Activated CD8-positive, alpha-beta T cell treated with anti-CD3 and anti-CD28 coated beads for 36 hours (primary cell): ENCODE measurements at regions not wholly inside any gene's neighbourhood (a gene's known extent, or its start where the extent isn't known, plus 50 kb on each side); places are given as distances from the start of the nearest gene placed in this dataset.

ENCODE experiments used
- ATAC-seq: fragments of 200-7000 bp; cut with Tn5 transposase; one replicate; pipeline ENCODE4 v1.10.0; 2021; ENCODE audit warnings: mild to moderate bottlenecking, moderate library complexity
- CTCF ChIA-PET: fragments of 350-600 bp; sonication (Branson Sonifier 250); formaldehyde crosslinking; loops from one replicate; lab custom pipeline; 2021; ENCODE audit warnings: antibody characterized with exemption; lab: Charles Lee
- POLR2A ChIA-PET: fragments of 350-600 bp; sonication (Branson Sonifier 250); formaldehyde crosslinking; loops from one replicate; lab custom pipeline; 2021; ENCODE audit warnings: antibody characterized with exemption; lab: Charles Lee
- DNase-seq: peaks from one replicate; pipeline ENCODE4 v3.0.0-alpha.2; 2020
- H3K27ac Mint-ChIP-seq: one replicate; pipeline ENCODE4 v1.8.0; 2021; ENCODE audit warnings: mild to moderate bottlenecking, mixed read lengths
- H3K27me3 Mint-ChIP-seq: one replicate; pipeline ENCODE4 v1.8.0; 2021; ENCODE audit warnings: mixed read lengths
- H3K36me3 Mint-ChIP-seq: one replicate; pipeline ENCODE4 v1.8.0; 2021; ENCODE audit warnings: low read depth, mixed read lengths
- H3K4me1 Mint-ChIP-seq: one replicate; pipeline ENCODE4 v1.8.0; 2021; ENCODE audit warnings: low read depth, mixed read lengths
- H3K4me3 Mint-ChIP-seq: one replicate; pipeline ENCODE4 v1.8.0; 2021; ENCODE audit warnings: mild to moderate bottlenecking, moderate library complexity, mixed read lengths
- H3K9me3 Mint-ChIP-seq: one replicate; pipeline ENCODE4 v1.8.0; 2021; ENCODE audit warnings: mixed read lengths
- CTCF ChIP-seq: fragments of 200-600 bp; IDR thresholded peaks from one replicate; pipeline ENCODE4 v1.8.0; 2022; ENCODE audit warnings: antibody characterized with exemption, mild to moderate bottlenecking
- intact Hi-C: fragments of 100-400 bp; cut with micrococcal nuclease; formaldehyde crosslinking; loops from one replicate; pipeline ENCODE4 v1.10.0; 2022

- no peak overlapping the region for H3K4me3 Mint-ChIP-seq
- no peaks in the 10 kb centered on the region for H3K9me3 Mint-ChIP-seq
- intact Hi-C loops, result no loop called here
- ChIA-PET POLR2A (no interaction called here), CTCF (interaction anchor here (1.5 kb wide), 1 partner anchor 101 kb away, joined by 5 read pairs; no protein-coding TSS in a partner anchor)
- no peaks in the 10 kb centered on the region for H3K36me3 Mint-ChIP-seq
- peaks cover 7% of the 10 kb centered on the region for H3K27me3 Mint-ChIP-seq
- ATAC-seq (no peak), DNase-seq (no peak)
- H3K27ac Mint-ChIP-seq, result no peak overlapping the region
- H3K4me1 Mint-ChIP-seq, result no peaks in the 10 kb centered on the region
- TF ChIP-seq CTCF, result no peak
Measured at GRCh38 chr7:94294471-94295131, 100.1 kb upstream of the COL1A2 start.

- Mint-ChIP-seq H3K4me3 (no peak overlapping the region), H3K27me3 (peaks cover 7% of the 10 kb centered on the region), H3K27ac (no peak overlapping the region), H3K36me3 (no peaks in the 10 kb centered on the region), H3K9me3 (no peaks in the 10 kb centered on the region), H3K4me1 (no peaks in the 10 kb centered on the region)
- DNase-seq (no peak), ATAC-seq (no peak)
- ChIA-PET CTCF (interaction anchor here (1.5 kb wide), 1 partner anchor 100 kb away, joined by 5 read pairs; no protein-coding TSS in a partner anchor), POLR2A (interaction anchor here (1.0 kb wide), 1 partner anchor 8 kb away, joined by 3 read pairs; no protein-coding TSS in a partner anchor)
- no peak for TF ChIP-seq CTCF
- intact Hi-C loops, result no loop called here
Measured at GRCh38 chr7:94295850-94296249, 98.8 kb upstream of the COL1A2 start.

- Mint-ChIP-seq H3K4me3 (no peak overlapping the region), H3K36me3 (no peaks in the 10 kb centered on the region), H3K4me1 (no peaks in the 10 kb centered on the region), H3K9me3 (no peaks in the 10 kb centered on the region), H3K27me3 (peaks cover 3% of the 10 kb centered on the region), H3K27ac (no peak overlapping the region)
- DNase-seq (no peak), ATAC-seq (no peak)
- POLR2A ChIA-PET, result no interaction called here
- CTCF ChIA-PET, result no interaction called here
- no peak for TF ChIP-seq CTCF
- intact Hi-C loops, result no loop called here
Measured at GRCh38 chr7:94296881-94297280, 97.8 kb upstream of the COL1A2 start.

- Mint-ChIP-seq H3K4me3 (no peak overlapping the region), H3K36me3 (no peaks in the 10 kb centered on the region), H3K27ac (no peak overlapping the region), H3K27me3 (peaks cover 3% of the 10 kb centered on the region), H3K4me1 (no peaks in the 10 kb centered on the region), H3K9me3 (no peaks in the 10 kb centered on the region)
- ChIA-PET POLR2A (no interaction called here), CTCF (no interaction called here)
- DNase-seq (no peak), ATAC-seq (no peak)
- no peak for TF ChIP-seq CTCF
- intact Hi-C loops, result no loop called here
Measured at GRCh38 chr7:94297397-94297838, 97.3 kb upstream of the COL1A2 start.

- Mint-ChIP-seq H3K36me3 (no peaks in the 10 kb centered on the region), H3K9me3 (no peaks in the 10 kb centered on the region), H3K27ac (no peak overlapping the region), H3K4me3 (no peak overlapping the region), H3K27me3 (peaks cover 3% of the 10 kb centered on the region), H3K4me1 (no peaks in the 10 kb centered on the region)
- DNase-seq (no peak), ATAC-seq (no peak)
- intact Hi-C loops, result no loop called here
- CTCF ChIA-PET, result interaction anchor here (1.6 kb wide), 1 partner anchor 8 kb away, joined by 4 read pairs; no protein-coding TSS in a partner anchor
- POLR2A ChIA-PET, result no interaction called here
- TF ChIP-seq CTCF, result no peak
Measured at GRCh38 chr7:94298943-94299342, 95.8 kb upstream of the COL1A2 start.
